ENCODE measurements at regions not wholly inside any gene's neighbourhood (a gene's known extent, or its start where the extent isn't known, plus 50 kb on each side); places are given as distances from the start of the nearest gene placed in this dataset.
A peak's percentile ranks its signal among the peaks of the same experiment; 100 is the strongest.

- DNase-seq = no peak
- no peak overlapping the region for H4K8ac ChIP-seq (ENCODE audit: low read length)
- H3K36me3 ChIP-seq (ENCODE audit: control insufficient read depth in 1 of 2, insufficient read depth in 2 of 2, low read depth in 1 of 2, low read length in 2 of 2) = no peaks in the 10 kb centered on the region
- H2AK5ac ChIP-seq (ENCODE audit: low read length, severe bottlenecking) = no peak overlapping the region
- no peak overlapping the region for H3K9ac ChIP-seq (ENCODE audit: low read length)
- H3K4me2 ChIP-seq (ENCODE audit: low read length, poor library complexity, severe bottlenecking) = no peak overlapping the region
- H3K23ac ChIP-seq (ENCODE audit: low read length in 2 of 2) = no peak overlapping the region
- H3K4ac ChIP-seq (ENCODE audit: low read depth in 1 of 2, low read length in 2 of 2) = no peak overlapping the region
- H3K27ac ChIP-seq (ENCODE audit: low read length, poor library complexity, severe bottlenecking) = no peak overlapping the region
- no peaks in the 10 kb centered on the region for H3K9me3 ChIP-seq (ENCODE audit: control insufficient read depth, low read length)
- no peaks in the 10 kb centered on the region for H3K4me1 ChIP-seq (ENCODE audit: control insufficient read depth, insufficient read depth, low read depth, low read length)
- no peaks in the 10 kb centered on the region for H3K27me3 ChIP-seq (ENCODE audit: control insufficient read depth in 1 of 2, insufficient read depth in 1 of 2, low read length in 2 of 2)
- no peak overlapping the region for H2BK5ac ChIP-seq (ENCODE audit: low read depth, low read length, poor library complexity, severe bottlenecking)
- no peak overlapping the region for H2AFZ ChIP-seq (ENCODE audit: low read depth, low read length)
- 96% methylated on average over 3 of the region's 7 CpGs for WGBS
- H2BK120ac ChIP-seq (ENCODE audit: low read depth, low read length) = no peak overlapping the region
- no peaks in the 10 kb centered on the region for H3K79me1 ChIP-seq (replicated peaks; ENCODE audit: low read length, poor library complexity, severe bottlenecking)
- H2BK12ac ChIP-seq (ENCODE audit: low read length in 2 of 2) = no peak overlapping the region
- H4K91ac ChIP-seq (ENCODE audit: low read length) = no peak overlapping the region
- no peak overlapping the region for H3K18ac ChIP-seq (ENCODE audit: low read depth in 1 of 2, low read length in 2 of 2)
- no peak overlapping the region for H3K14ac ChIP-seq (ENCODE audit: low read length in 2 of 2)
- H2BK15ac ChIP-seq (ENCODE audit: low read depth, poor library complexity, severe bottlenecking) = no peak overlapping the region
- H3K4me3 ChIP-seq (ENCODE audit: insufficient read depth in 1 of 2, low read depth in 1 of 2, low read length in 2 of 2) = no peak overlapping the region
Observed at GRCh38 chr4:30882995-30883675, 163.0 kb downstream of the PCDH7 start.

GRCh38 chr4:30901461-30902451 lies 181.6 kb downstream of the PCDH7 start:
- H3K4me2 ChIP-seq (ENCODE audit: low read length, poor library complexity, severe bottlenecking) = no peak overlapping the region
- H2BK15ac ChIP-seq (ENCODE audit: low read depth, poor library complexity, severe bottlenecking) = no peak overlapping the region
- H3K36me3 ChIP-seq (ENCODE audit: control insufficient read depth in 1 of 2, insufficient read depth in 2 of 2, low read depth in 1 of 2, low read length in 2 of 2) = no peaks in the 10 kb centered on the region
- H3K27me3 ChIP-seq (ENCODE audit: control insufficient read depth in 1 of 2, insufficient read depth in 1 of 2, low read length in 2 of 2) = no peaks in the 10 kb centered on the region
- H3K9ac ChIP-seq (ENCODE audit: low read length) = no peak overlapping the region
- H2BK12ac ChIP-seq (ENCODE audit: low read length in 2 of 2) = no peak overlapping the region
- no peak overlapping the region for H3K18ac ChIP-seq (ENCODE audit: low read depth in 1 of 2, low read length in 2 of 2)
- H4K8ac ChIP-seq (ENCODE audit: low read length) = no peak overlapping the region
- H2AFZ ChIP-seq (ENCODE audit: low read depth, low read length) = no peak overlapping the region
- H3K79me1 ChIP-seq (replicated peaks; ENCODE audit: low read length, poor library complexity, severe bottlenecking) = no peaks in the 10 kb centered on the region
- no peak overlapping the region for H3K14ac ChIP-seq (ENCODE audit: low read length in 2 of 2)
- H4K91ac ChIP-seq (ENCODE audit: low read length) = no peak overlapping the region
- H3K9me3 ChIP-seq (ENCODE audit: control insufficient read depth, low read length) = no peaks in the 10 kb centered on the region
- peak; percentile 10 for DNase-seq
- no peak overlapping the region for H2BK5ac ChIP-seq (ENCODE audit: low read depth, low read length, poor library complexity, severe bottlenecking)
- no peak overlapping the region for H3K4me3 ChIP-seq (ENCODE audit: insufficient read depth in 1 of 2, low read depth in 1 of 2, low read length in 2 of 2)
- H3K4ac ChIP-seq (ENCODE audit: low read depth in 1 of 2, low read length in 2 of 2) = no peak overlapping the region
- no peak overlapping the region for H3K23ac ChIP-seq (ENCODE audit: low read length in 2 of 2)
- H2BK120ac ChIP-seq (ENCODE audit: low read depth, low read length) = no peak overlapping the region
- H3K27ac ChIP-seq (ENCODE audit: low read length, poor library complexity, severe bottlenecking) = no peak overlapping the region
- H2AK5ac ChIP-seq (ENCODE audit: low read length, severe bottlenecking) = no peak overlapping the region
- WGBS = 33% methylated on average over 5 of the region's 10 CpGs
- no peaks in the 10 kb centered on the region for H3K4me1 ChIP-seq (ENCODE audit: control insufficient read depth, insufficient read depth, low read depth, low read length)

DNA sequence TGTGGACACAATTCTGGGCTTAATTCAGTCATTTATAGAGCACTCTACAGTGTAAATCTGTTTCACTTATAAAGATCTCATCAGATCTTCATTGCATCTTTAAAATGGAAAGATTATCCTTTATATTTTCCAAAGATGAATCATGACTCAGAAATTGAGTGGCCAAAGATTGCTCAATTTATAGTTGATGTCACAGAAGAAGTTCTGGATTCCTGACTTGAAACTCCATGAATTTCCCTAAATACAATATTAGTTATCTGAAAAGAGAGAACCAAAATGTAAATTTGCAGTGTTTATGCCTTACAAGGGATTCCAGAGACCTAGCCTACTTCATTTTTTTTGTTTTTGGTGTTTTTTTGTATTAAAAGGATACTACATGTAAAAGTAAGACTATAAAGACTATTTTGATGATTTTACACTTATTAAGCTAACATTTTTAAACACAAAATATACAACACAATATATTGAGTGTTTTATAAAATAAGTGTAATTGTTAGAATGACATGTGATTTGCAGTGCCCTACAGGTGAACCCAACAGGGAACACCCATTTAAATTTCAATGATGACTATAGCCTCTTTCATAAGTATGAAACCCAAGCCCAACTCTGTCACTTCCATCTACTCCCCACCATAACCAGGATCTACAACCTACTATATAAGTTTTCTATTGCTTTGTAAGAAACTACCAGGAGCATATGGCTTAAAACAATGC lies 183.5 kb downstream of the PCDH7 start:
- Histone ChIP-seq H2BK12ac (ENCODE audit: low read length in 2 of 2) (no peak overlapping the region), H3K79me1 (replicated peaks; ENCODE audit: low read length, poor library complexity, severe bottlenecking) (no peaks in the 10 kb centered on the region), H3K4me3 (ENCODE audit: insufficient read depth in 1 of 2, low read depth in 1 of 2, low read length in 2 of 2) (no peak overlapping the region), H2BK15ac (ENCODE audit: low read depth, poor library complexity, severe bottlenecking) (no peak overlapping the region), H3K4me1 (ENCODE audit: control insufficient read depth, insufficient read depth, low read depth, low read length) (no peaks in the 10 kb centered on the region), H2AFZ (ENCODE audit: low read depth, low read length) (no peak overlapping the region), H3K23ac (ENCODE audit: low read length in 2 of 2) (no peak overlapping the region), H4K8ac (ENCODE audit: low read length) (no peak overlapping the region), H3K9ac (ENCODE audit: low read length) (no peak overlapping the region), H3K4me2 (ENCODE audit: low read length, poor library complexity, severe bottlenecking) (no peak overlapping the region), H3K27ac (ENCODE audit: low read length, poor library complexity, severe bottlenecking) (no peak overlapping the region), H3K4ac (ENCODE audit: low read depth in 1 of 2, low read length in 2 of 2) (no peak overlapping the region), H3K9me3 (ENCODE audit: control insufficient read depth, low read length) (no peaks in the 10 kb centered on the region), H3K36me3 (ENCODE audit: control insufficient read depth in 1 of 2, insufficient read depth in 2 of 2, low read depth in 1 of 2, low read length in 2 of 2) (no peaks in the 10 kb centered on the region), H3K14ac (ENCODE audit: low read length in 2 of 2) (no peak overlapping the region), H2AK5ac (ENCODE audit: low read length, severe bottlenecking) (no peak overlapping the region), H3K27me3 (ENCODE audit: control insufficient read depth in 1 of 2, insufficient read depth in 1 of 2, low read length in 2 of 2) (no peaks in the 10 kb centered on the region), H3K18ac (ENCODE audit: low read depth in 1 of 2, low read length in 2 of 2) (no peak overlapping the region), H4K91ac (ENCODE audit: low read length) (no peak overlapping the region), H2BK5ac (ENCODE audit: low read depth, low read length, poor library complexity, severe bottlenecking) (no peak overlapping the region), H2BK120ac (ENCODE audit: low read depth, low read length) (no peak overlapping the region)
- DNase-seq = peak; percentile 44

- H3K9me3 ChIP-seq (ENCODE audit: control insufficient read depth, low read length) = no peaks in the 10 kb centered on the region
- no peaks in the 10 kb centered on the region for H3K79me1 ChIP-seq (replicated peaks; ENCODE audit: low read length, poor library complexity, severe bottlenecking)
- no peaks in the 10 kb centered on the region for H3K27me3 ChIP-seq (ENCODE audit: control insufficient read depth in 1 of 2, insufficient read depth in 1 of 2, low read length in 2 of 2)
- no peak overlapping the region for H3K9ac ChIP-seq (ENCODE audit: low read length)
- H3K36me3 ChIP-seq (ENCODE audit: control insufficient read depth in 1 of 2, insufficient read depth in 2 of 2, low read depth in 1 of 2, low read length in 2 of 2) = no peaks in the 10 kb centered on the region
- no peak overlapping the region for H2AK5ac ChIP-seq (ENCODE audit: low read length, severe bottlenecking)
- no peak overlapping the region for H4K8ac ChIP-seq (ENCODE audit: low read length)
- no peak overlapping the region for H2AFZ ChIP-seq (ENCODE audit: low read depth, low read length)
- H3K23ac ChIP-seq (ENCODE audit: low read length in 2 of 2) = no peak overlapping the region
- H3K4me2 ChIP-seq (ENCODE audit: low read length, poor library complexity, severe bottlenecking) = no peak overlapping the region
- no peak for DNase-seq
- H3K4me3 ChIP-seq (ENCODE audit: insufficient read depth in 1 of 2, low read depth in 1 of 2, low read length in 2 of 2) = no peak overlapping the region
- H3K4me1 ChIP-seq (ENCODE audit: control insufficient read depth, insufficient read depth, low read depth, low read length) = no peaks in the 10 kb centered on the region
- H4K91ac ChIP-seq (ENCODE audit: low read length) = no peak overlapping the region
- H2BK120ac ChIP-seq (ENCODE audit: low read depth, low read length) = no peak overlapping the region
- H2BK15ac ChIP-seq (ENCODE audit: low read depth, poor library complexity, severe bottlenecking) = no peak overlapping the region
- no peak overlapping the region for H3K14ac ChIP-seq (ENCODE audit: low read length in 2 of 2)
- no peak overlapping the region for H3K27ac ChIP-seq (ENCODE audit: low read length, poor library complexity, severe bottlenecking)
- H2BK5ac ChIP-seq (ENCODE audit: low read depth, low read length, poor library complexity, severe bottlenecking) = no peak overlapping the region
- WGBS = 99% methylated on average over 2 of the region's 2 CpGs
- no peak overlapping the region for H2BK12ac ChIP-seq (ENCODE audit: low read length in 2 of 2)
- no peak overlapping the region for H3K18ac ChIP-seq (ENCODE audit: low read depth in 1 of 2, low read length in 2 of 2)
- H3K4ac ChIP-seq (ENCODE audit: low read depth in 1 of 2, low read length in 2 of 2) = no peak overlapping the region
Observed at GRCh38 chr4:30904215-30904555, 184.0 kb downstream of the PCDH7 start.
